ENCODE measurements at regions not wholly inside any gene's neighbourhood (a gene's known extent, or its start where the extent isn't known, plus 50 kb on each side); places are given as distances from the start of the nearest gene placed in this dataset.

- 21 to 31% methylated on average over 8 of the region's 8 CpGs for WGBS, 2 donors
- no peak for TF ChIP-seq CTCF (IDR thresholded peaks at IDR 0.05)
- no peak for FAIRE-seq
- H3K36me3 ChIP-seq, result no peaks in the 10 kb centered on the region
- no peak for DNase-seq
- no peaks in the 10 kb centered on the region for H3K9me3 ChIP-seq
- peak overlapping the region; percentile 4 to 81 (median 64) for H3K27ac ChIP-seq
- intact Hi-C loops (cut with DNase I), result no loop called here
- no peak for ATAC-seq
- H3K27me3 ChIP-seq, result no peaks in the 10 kb centered on the region
- no peak overlapping the region for H3K4me3 ChIP-seq
- H3K4me1 ChIP-seq, result peaks cover 10 to 18% (median 13%) of the 10 kb centered on the region in 3 donors
Measured at GRCh38 chr2:128494307-128494639, 175.6 kb upstream of the HS6ST1 start.

- Histone ChIP-seq H3K4me3 (no peak overlapping the region), H3K4me1 (peaks cover 10 to 17% (median 13%) of the 10 kb centered on the region in 3 donors), H3K9me3 (no peaks in the 10 kb centered on the region), H3K27me3 (no peaks in the 10 kb centered on the region), H3K27ac (peak overlapping the region; percentile 4 to 81 (median 64)), H3K36me3 (no peaks in the 10 kb centered on the region)
- FAIRE-seq (no peak), DNase-seq (peak in 3 of 6 donors; percentile 59 to 84 (median 80)), ATAC-seq (peak; percentile 81 to 93 (median 88))
- no peak for TF ChIP-seq CTCF (IDR thresholded peaks at IDR 0.05)
- WGBS, 2 donors, result 22 to 23% methylated on average over 13 of the region's 13 CpGs
- intact Hi-C loops (cut with DNase I), result no loop called here
Measured at GRCh38 chr2:128494640-128495321, 176.1 kb upstream of the HS6ST1 start.

GRCh38 chr2:128495996-128496547, 177.4 kb upstream of the HS6ST1 start:
- Histone ChIP-seq H3K27me3 (no peaks in the 10 kb centered on the region), H3K4me1 (peaks cover 10 to 17% (median 13%) of the 10 kb centered on the region in 3 donors), H3K36me3 (no peaks in the 10 kb centered on the region), H3K9me3 (no peaks in the 10 kb centered on the region), H3K4me3 (no peak overlapping the region), H3K27ac (no peak overlapping the region)
- no peak for ATAC-seq
- no peak for TF ChIP-seq CTCF (IDR thresholded peaks at IDR 0.05)
- peak in 2 of 6 donors; percentile 3 to 12 for DNase-seq
- 73 to 82% methylated on average over 4 of the region's 4 CpGs for WGBS, 2 donors
- intact Hi-C loops (cut with DNase I), result no loop called here
- FAIRE-seq, result no peak

- TF ChIP-seq CTCF (IDR thresholded peaks at IDR 0.05), result no peak
- Histone ChIP-seq H3K9me3 (no peaks in the 10 kb centered on the region), H3K4me3 (no peak overlapping the region), H3K27ac (no peak overlapping the region), H3K27me3 (no peaks in the 10 kb centered on the region), H3K4me1 (peaks cover 10 to 17% (median 13%) of the 10 kb centered on the region in 3 donors), H3K36me3 (no peaks in the 10 kb centered on the region)
- DNase-seq (peak in 2 of 6 donors; percentile 2 to 5), ATAC-seq (no peak), FAIRE-seq (no peak)
- 92 to 95% methylated on average over 2 of the region's 2 CpGs for WGBS, 2 donors
- intact Hi-C loops (cut with DNase I), result no loop called here
Measured at GRCh38 chr2:128496700-128497099, 178.0 kb upstream of the HS6ST1 start.

GRCh38 chr2:128497461-128497860, 178.8 kb upstream of the HS6ST1 start:
- FAIRE-seq (no peak), DNase-seq (peak in 2 of 6 donors; percentile 2 to 8), ATAC-seq (no peak)
- H3K4me1 ChIP-seq, result peaks cover 10 to 17% (median 13%) of the 10 kb centered on the region in 3 donors
- intact Hi-C loops (cut with DNase I), result no loop called here
- H3K36me3 ChIP-seq, result no peaks in the 10 kb centered on the region
- no peak for TF ChIP-seq CTCF (IDR thresholded peaks at IDR 0.05)
- H3K4me3 ChIP-seq, result no peak overlapping the region
- no peaks in the 10 kb centered on the region for H3K9me3 ChIP-seq
- H3K27ac ChIP-seq, result no peak overlapping the region
- H3K27me3 ChIP-seq, result no peaks in the 10 kb centered on the region
- 97% methylated on average over 5 of the region's 5 CpGs for WGBS, 2 donors

Data from pancreas (tissue), 10 donors.